Psoas muscle (tissue), 7 donors: ENCODE measurements at regions not wholly inside any gene's neighbourhood (a gene's known extent, or its start where the extent isn't known, plus 50 kb on each side); places are given as distances from the start of the nearest gene placed in this dataset.

Source experiments
- ATAC-seq, 4 donors: fragments of 200-7000 bp; cut with Tn5 transposase; one replicate each; pipeline ENCODE4 v1.9.1; 2020; ENCODE audit warnings: moderate library complexity in 3 of 4, mild to moderate bottlenecking in 2 of 4
- DNase-seq, 2 donors: peaks; one replicate each; pipeline ENCODE4 v3.0.0-alpha.2; 2020
- H3K27ac ChIP-seq: fragments of 200-600 bp; one replicate; pipeline ENCODE4 v1.8.0; 2022
- H3K27me3 ChIP-seq, 3 donors: fragments of 200-600 bp in 1 of 3; one replicate each; pipeline versions ENCODE4 v1.6.1 to v1.8.0; 2013 to 2022; ENCODE audit warnings: low read length in 2 of 3, mild to moderate bottlenecking in 2 of 3, moderate library complexity in 1 of 3; ENCODE audit not compliant: insufficient read depth in 3 of 3
- H3K36me3 ChIP-seq, 2 donors: fragments of 200-600 bp in 1 of 2; one replicate each; pipeline versions ENCODE4 v1.6.1 to v1.8.0; 2013 to 2022; ENCODE audit warnings: low read depth in 1 of 2, mild to moderate bottlenecking in 1 of 2, moderate library complexity in 1 of 2; ENCODE audit not compliant: insufficient read depth in 1 of 2
- H3K4me1 ChIP-seq: fragments of 200-600 bp; one replicate; pipeline ENCODE4 v1.8.0; 2022
- H3K4me3 ChIP-seq: fragments of 200-600 bp; one replicate; pipeline ENCODE4 v1.8.0; 2022; ENCODE audit warnings: mild to moderate bottlenecking
- H3K9me3 ChIP-seq: fragments of 200-600 bp; one replicate; pipeline ENCODE4 v1.8.0; 2022
- CTCF ChIP-seq: fragments of 200-600 bp; IDR thresholded peaks from one replicate; pipeline ENCODE4 v1.8.0; 2022; ENCODE audit warnings: antibody characterized with exemption
- WGBS, 3 donors: extraction: QIAGEN DNeasy Blood & Tissue Kit; methylation state at CpG; one replicate each; pipeline versions ENCODE4 v1.1.6 to v1.1.7; 2013; 5-methylcytosine and 5-hydroxymethylcytosine counted together
- intact Hi-C, 2 donors: fragments of 100-400 bp; cut with DNase I; formaldehyde crosslinking; loops; one replicate each; pipeline versions ENCODE4 v1.11.0 to v1.14.2; 2022
- donor health status: healthy with polysubstance abuse.
- donor health status: DM: no; HTN: no; CAD: no; lungs with moderate emphysema.
- donor health status: Bipolar disorder and iron deficiency.
- donor health status: healthy.
- donor health status: DM: yes; HTN: yes; CAD: no.
- donor health status: DM: no; HTN: no; CAD: no.
- donor health status: DM: yes; HTN: yes; CAD: no.

- Histone ChIP-seq H3K9me3 (no peaks in the 10 kb centered on the region), H3K27ac (no peak overlapping the region), H3K36me3 (no peaks in the 10 kb centered on the region), H3K4me1 (no peaks in the 10 kb centered on the region), H3K27me3 (no peaks in the 10 kb centered on the region), H3K4me3 (no peak overlapping the region)
- no peak for DNase-seq
- intact Hi-C loops, result loop anchor here in 1 of 2 donors (5.0 kb wide), 1 partner anchor 90 kb away; no protein-coding TSS in a partner anchor
- 76 to 85% (median 79%) methylated on average over 23 to 24 of the region's 24 CpGs for WGBS, 3 donors
- no peak for TF ChIP-seq CTCF
- no peak for ATAC-seq
Measured at GRCh38 chr2:120432293-120432975, 86.5 kb downstream of the INHBB start.

GRCh38 chr2:120432976-120433815 is 87.3 kb downstream of the INHBB start:
- WGBS, 3 donors, result 84 to 92% (median 90%) methylated on average over 17 of the region's 17 CpGs

GRCh38 chr2:120433816-120434290 is 87.9 kb downstream of the INHBB start:
- Histone ChIP-seq H3K4me1 (no peaks in the 10 kb centered on the region), H3K27ac (no peak overlapping the region), H3K4me3 (no peak overlapping the region), H3K36me3 (no peaks in the 10 kb centered on the region), H3K9me3 (no peaks in the 10 kb centered on the region), H3K27me3 (no peaks in the 10 kb centered on the region)
- no peak for DNase-seq
- 88 to 96% (median 96%) methylated on average over 7 of the region's 7 CpGs for WGBS, 3 donors
- intact Hi-C loops, result loop anchor here in 1 of 2 donors (5.0 kb wide), 1 partner anchor 92 kb away; no protein-coding TSS in a partner anchor
- ATAC-seq, result no peak
- TF ChIP-seq CTCF, result no peak

More at GRCh38 chr2:120432976-120433815, 87.3 kb downstream of the INHBB start:
- H3K4me1 ChIP-seq, result no peaks in the 10 kb centered on the region
- no peak for DNase-seq
- no peak for TF ChIP-seq CTCF
- ATAC-seq, result no peak
- no peaks in the 10 kb centered on the region for H3K36me3 ChIP-seq
- intact Hi-C loops, result loop anchor here in 1 of 2 donors (5.0 kb wide), 1 partner anchor 91 kb away; no protein-coding TSS in a partner anchor
- no peak overlapping the region for H3K27ac ChIP-seq
- no peak overlapping the region for H3K4me3 ChIP-seq
- no peaks in the 10 kb centered on the region for H3K27me3 ChIP-seq
- no peaks in the 10 kb centered on the region for H3K9me3 ChIP-seq

GRCh38 chr2:120434492-120435308 is 88.8 kb downstream of the INHBB start:
- no peaks in the 10 kb centered on the region for H3K36me3 ChIP-seq
- no peaks in the 10 kb centered on the region for H3K9me3 ChIP-seq

More at GRCh38 chr2:120434492-120435308, 88.8 kb downstream of the INHBB start:
- intact Hi-C loops, result loop anchor here in 1 of 2 donors (5.0 kb wide), 1 partner anchor 92 kb away; no protein-coding TSS in a partner anchor
- Histone ChIP-seq H3K4me3 (no peak overlapping the region), H3K4me1 (no peaks in the 10 kb centered on the region), H3K27me3 (no peaks in the 10 kb centered on the region), H3K27ac (no peak overlapping the region)
- WGBS, 3 donors, result 78 to 84% (median 79%) methylated on average over 22 of the region's 22 CpGs
- no peak for DNase-seq
- peak in 1 of 4 donors; percentile 20 for ATAC-seq
- no peak for TF ChIP-seq CTCF
